ENCODE measurements at regions not wholly inside any gene's neighbourhood (a gene's known extent, or its start where the extent isn't known, plus 50 kb on each side); places are given as distances from the start of the nearest gene placed in this dataset.

- no peak for DNase-seq
Observed at GRCh38 chr2:220452561-220452960, 825.1 kb downstream of the SLC4A3 start.

DNA sequence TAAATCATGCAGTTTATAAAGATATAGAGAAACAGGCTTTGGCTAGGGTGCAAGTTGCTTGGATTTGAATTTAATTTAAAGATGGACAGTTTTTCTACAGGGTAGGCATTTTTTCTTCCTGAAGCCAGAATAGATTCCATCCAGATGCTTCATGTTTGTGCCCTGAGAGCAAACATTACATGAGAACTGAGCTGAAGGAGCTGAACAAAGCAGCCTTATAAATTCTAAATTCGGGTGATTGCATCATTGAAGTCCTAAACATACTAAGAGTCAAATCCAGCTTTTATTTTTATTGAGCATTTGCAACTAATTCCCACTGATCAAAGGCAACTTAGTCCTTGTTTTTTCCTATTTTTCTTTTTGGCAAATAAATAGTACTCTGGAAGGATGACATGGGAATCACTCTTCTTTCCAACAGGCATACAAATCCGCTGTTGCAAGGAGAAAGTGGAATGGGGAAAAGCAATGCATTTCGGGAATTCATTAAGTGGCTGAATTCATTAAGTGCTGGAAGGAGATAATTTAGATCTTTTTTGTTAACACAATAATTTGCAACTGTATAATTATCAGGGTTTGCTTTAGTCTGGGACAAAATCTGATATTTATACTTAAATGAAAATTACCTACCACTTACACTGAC lies 828.0 kb downstream of the SLC4A3 start:
- no peak for DNase-seq

DNA sequence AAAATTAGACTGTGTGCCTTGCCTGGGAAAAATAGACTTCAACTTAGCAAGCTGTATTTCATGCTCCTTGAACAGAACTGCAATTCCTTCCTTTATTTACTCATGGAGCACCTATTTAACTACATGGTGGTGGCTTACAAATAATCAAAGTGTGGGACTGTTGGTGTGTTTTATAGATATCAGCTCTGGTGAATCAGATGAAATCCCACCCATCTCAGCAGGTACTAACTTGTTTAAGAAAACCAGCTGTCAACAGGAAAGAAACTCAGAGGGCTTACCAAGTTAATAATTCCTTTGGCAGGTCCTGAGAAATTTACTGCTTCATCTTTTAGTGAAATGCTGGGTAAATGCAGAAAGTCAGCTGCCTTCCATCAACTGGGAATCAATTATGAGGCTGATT lies 830.6 kb downstream of the SLC4A3 start:
- no peak for DNase-seq

DNA sequence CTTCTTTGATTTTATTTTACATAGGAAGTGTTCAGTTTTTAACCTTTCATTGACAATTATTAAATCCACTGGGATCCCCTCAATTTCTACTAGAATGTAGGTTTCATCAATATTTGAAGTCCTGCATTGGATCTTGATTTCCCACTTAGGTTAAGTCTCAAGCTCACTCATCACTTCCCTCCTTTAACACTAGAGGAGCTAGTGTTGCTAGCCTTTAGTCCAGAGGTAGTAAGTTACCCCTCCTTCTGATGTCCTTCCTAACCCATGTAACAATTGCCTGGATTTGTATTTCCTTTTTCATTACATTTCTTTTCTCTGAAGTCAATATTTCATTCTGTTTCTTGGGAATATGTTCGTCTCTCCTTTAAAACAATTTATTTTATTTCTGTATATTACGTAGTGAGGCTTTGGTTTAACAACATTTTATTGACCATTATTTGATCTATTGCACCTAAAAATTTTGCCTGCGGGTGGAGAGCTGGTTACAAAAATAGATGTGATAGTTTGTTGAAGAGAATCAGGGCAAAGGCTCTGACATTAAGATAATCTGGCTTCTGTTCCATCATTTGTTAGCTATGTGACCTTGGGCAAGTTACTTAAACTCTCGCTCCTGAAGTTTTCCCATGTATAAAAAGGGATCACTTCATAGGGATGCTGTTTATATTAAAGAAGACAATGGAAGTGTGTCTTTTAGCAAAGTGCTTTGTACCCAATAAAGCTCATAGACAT lies 833.0 kb downstream of the SLC4A3 start:
- no peak for DNase-seq

GRCh38 chr2:220463876-220464275 lies 836.4 kb downstream of the SLC4A3 start:
- DNase-seq: no peak

- DNase-seq: no peak
Observed at GRCh38 chr2:220465700-220466099, 838.3 kb downstream of the SLC4A3 start.

DNA sequence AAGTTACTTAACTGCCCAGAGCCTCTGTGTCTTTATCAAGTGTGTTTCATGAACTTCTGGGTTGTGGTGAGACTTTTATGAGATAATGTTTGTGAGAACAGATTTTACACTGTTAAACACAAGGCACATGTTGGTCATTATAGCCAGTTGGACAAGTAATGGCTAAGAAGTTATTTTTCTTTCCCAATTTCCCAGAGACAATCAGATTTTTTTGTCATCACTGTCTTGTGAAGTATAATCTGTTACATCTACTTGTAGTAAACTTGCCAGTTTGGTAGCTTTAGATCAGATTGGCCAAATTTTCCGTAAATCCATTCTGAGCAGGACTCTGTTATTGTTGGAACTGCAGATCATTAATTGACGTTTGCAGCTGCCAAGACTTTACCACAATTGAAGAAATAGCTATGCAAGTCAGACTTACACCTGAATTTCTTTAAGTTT lies 838.8 kb downstream of the SLC4A3 start:
- DNase-seq: no peak

DNA sequence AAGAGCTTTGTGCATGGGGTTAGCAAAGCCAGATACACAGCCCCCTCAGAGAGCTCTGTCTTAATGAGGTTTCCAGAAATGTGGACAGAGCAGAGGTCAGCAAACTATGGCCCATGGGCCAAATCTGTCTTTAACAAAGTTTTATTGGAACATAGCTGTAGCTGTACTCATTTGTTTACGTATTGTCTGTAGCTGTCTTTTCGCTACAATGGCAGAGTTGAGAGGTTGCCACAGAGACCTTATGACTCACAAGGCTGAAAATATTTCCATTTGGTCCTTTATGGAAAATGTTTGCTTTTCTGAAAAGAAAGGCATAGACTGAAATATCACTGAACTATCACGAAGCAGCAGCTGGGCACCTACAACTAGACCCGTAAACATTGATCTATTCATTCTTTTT lies 841.8 kb downstream of the SLC4A3 start:
- no peak for DNase-seq

- no peak for DNase-seq
Observed at GRCh38 chr2:220473611-220474010, 846.2 kb downstream of the SLC4A3 start.

GRCh38 chr2:220476877-220477276 lies 849.4 kb downstream of the SLC4A3 start:
- no peak for DNase-seq

DNA sequence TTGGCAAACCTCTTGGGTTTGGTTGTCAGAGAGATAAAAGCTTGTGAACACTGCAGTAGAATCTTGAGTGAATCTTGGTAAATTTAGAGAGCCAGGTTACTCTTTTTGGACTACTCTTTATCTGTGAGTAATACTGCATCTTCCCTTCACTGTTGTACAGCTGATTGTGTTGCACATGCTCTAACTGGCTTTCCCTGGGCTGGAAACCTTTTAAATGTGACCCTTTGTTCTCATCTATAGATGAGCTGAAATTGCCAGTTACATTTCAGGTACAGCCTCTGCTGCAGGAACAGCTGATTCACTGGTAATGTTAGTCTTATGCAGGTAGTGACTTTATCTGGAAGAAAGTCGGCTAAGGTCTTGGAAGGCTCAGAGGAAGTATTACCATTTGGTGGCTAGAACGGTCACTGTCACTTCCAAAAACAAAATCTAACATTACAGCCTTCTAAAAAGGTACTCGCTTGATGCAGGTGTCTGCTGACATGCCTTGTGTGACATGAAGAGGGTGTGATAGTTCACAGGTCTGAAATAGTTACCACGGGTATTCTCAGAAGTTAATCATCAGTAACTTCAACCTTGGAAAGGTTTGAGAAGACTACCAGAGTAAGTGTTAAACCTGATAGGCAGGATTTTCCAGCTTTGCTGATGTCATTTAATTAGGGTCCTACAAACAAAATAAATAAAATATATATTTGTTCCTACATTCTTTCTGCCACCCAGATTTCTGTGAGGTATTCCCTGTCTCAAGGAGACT lies 851.1 kb downstream of the SLC4A3 start:
- DNase-seq: no peak

GRCh38 chr2:220482716-220483115 lies 855.3 kb downstream of the SLC4A3 start:
- no peak for DNase-seq

DNA sequence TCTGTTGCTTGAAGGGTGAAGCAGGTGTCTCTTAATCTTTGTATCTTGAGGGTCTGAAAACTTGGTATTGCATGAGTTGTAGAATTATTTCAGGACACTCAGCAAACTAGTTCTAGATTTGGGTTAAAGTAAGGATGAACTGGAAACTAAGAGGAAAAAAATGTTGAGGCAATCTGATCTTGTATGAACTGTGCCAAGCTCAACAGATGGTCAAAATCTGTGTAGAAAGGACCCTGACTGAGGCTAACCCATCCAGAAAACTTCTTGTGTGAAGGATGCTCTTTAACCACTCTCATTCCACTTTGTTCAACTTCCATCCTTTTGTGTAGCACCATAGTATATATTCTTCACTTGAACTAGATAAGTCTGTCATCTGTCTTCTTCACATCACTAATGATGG lies 861.7 kb downstream of the SLC4A3 start:
- DNase-seq: no peak

GRCh38 chr2:220491670-220492069 lies 864.2 kb downstream of the SLC4A3 start:
- no peak for DNase-seq

GRCh38 chr2:220493871-220494525 lies 866.6 kb downstream of the SLC4A3 start:
- DNase-seq: no peak

GRCh38 chr2:220496513-220496912 lies 869.1 kb downstream of the SLC4A3 start:
- no peak for DNase-seq

- no peak for DNase-seq
Observed at GRCh38 chr2:220499225-220499624, 871.8 kb downstream of the SLC4A3 start.

DNA sequence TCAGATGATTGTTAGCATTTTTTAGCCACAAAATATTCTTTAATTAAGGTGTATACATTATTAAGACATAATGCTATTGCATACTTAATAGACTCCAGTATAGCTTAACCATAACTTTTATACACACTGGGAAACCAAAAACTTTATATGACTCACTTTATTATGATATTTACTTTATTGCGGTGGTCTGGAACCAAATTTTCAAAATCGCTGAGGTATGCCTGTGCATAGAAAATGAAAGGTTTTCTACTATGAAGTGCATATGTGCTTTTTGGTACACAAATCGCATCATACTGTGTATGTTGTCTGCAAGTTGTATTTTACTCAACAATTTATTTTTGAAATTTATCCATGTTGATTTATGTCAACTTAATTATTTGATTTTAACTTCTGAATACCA lies 875.1 kb downstream of the SLC4A3 start:
- no peak for DNase-seq

DNA sequence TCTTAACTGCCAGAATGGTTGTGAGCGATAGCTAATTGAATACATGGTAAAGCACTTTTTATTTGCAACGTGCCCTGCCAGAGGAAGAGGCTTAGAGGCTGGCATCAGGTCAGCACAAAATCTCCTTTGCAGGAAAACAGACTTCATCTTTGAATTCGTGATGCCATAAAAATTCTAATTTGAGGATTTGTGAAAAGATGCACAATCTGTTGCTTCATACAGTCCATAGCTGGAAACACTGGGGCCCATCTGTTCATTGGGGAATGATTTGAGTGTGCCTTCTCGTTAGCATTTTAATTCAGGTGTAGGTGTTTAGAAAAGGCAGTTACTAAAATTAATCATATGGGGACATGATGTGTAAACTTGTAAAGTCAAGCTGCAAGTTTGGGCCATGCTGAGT lies 876.0 kb downstream of the SLC4A3 start:
- no peak for DNase-seq

GRCh38 chr2:220504938-220505503 lies 877.6 kb downstream of the SLC4A3 start:
- DNase-seq: no peak

DNA sequence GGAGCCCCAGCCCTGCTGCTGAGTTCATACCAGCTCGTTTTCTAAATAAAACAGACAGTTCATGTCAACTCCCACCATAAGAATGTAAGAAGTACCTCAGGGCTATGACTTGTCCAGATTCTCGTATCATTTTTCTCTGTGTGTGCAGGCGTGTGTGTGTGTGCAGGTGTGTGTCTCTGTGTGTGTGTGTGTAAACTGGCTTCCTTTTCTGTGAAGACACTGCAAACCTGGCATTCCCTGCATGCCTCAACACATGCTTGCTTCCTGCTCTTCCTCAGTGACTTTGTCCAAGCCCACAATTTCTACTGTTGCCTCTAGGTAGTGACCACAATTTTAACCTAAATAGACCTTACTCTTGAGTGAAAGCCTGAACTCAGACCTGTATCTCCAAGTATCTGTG lies 879.0 kb downstream of the SLC4A3 start:
- DNase-seq: no peak

GRCh38 chr2:220509096-220509757 lies 881.8 kb downstream of the SLC4A3 start:
- no peak for DNase-seq

DNA sequence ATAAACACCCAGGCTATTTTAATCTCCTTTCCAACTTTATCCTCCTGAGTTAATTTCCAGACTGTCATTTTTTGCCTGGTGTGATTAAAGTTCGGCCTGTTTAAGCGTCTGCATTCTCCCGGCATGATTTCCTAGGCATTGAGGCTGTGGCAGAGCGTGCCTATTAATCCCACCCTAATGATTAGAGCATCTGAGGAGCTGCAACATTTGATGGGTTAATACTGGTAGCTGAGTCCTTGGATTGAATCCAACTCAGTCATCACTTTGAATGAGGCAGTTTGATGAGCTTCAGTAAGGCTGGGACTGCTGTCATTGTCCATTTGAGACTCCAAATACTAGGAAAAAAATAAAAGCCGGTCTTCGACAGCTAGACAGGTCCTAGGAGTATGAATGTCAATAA lies 882.5 kb downstream of the SLC4A3 start:
- no peak for DNase-seq

Data from activated gamma-delta T cell treated with Interleukin-2 at 50 U/mL for 16 hours (primary cell).